ENCODE measurements at regions not wholly inside any gene's neighbourhood (a gene's known extent, or its start where the extent isn't known, plus 50 kb on each side); places are given as distances from the start of the nearest gene placed in this dataset.

DNA sequence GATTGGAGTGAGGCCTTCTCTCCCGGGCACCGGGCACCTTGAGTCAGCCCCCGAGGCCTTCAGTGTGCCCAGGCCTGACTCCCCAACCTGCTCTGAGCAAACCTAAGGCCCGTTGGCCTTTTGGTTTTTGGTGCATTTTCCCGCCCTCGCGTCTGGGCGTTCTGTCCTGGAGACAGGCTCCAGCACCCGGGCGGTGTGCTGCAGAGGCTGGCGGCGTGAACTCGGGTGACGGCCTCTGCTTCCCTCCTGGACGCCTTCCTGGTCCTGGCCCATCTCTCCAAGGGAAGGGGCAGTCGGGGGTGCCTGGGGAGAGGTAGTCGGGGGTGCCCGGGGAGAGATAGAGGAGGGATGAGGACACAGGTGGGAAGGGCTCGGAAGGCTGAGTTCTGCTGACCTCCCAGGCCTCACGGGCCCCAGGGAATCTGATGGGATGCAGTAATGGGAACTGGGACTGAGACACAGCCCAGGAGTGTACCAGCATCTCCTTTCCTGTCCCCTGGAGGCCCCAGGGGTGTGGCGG, 1326.4 kb downstream of the BRD1 start:
- Histone ChIP-seq H4K20me1 (ENCODE audit: control insufficient read depth, insufficient read depth, low read length, poor library complexity, severe bottlenecking) (no peaks in the 10 kb centered on the region), H3K79me2 (ENCODE audit: control insufficient read depth, insufficient read depth, low read length) (no peaks in the 10 kb centered on the region), H3K27me3 (replicated peaks in 1 of 4; ENCODE audit: control extremely low read depth in 1 of 4, control insufficient read depth in 3 of 4, insufficient read depth in 4 of 4, low read length in 3 of 4) (no peaks in the 10 kb centered on the region), H3K9me3 (ENCODE audit: control extremely low read depth in 1 of 3, control insufficient read depth in 2 of 3, insufficient read depth in 1 of 3, low read length in 2 of 3) (no peaks in the 10 kb centered on the region), H3K36me3 (replicated peaks in 1 of 2; ENCODE audit: control extremely low read depth in 1 of 2, control insufficient read depth in 1 of 2, extremely low read depth in 1 of 2, insufficient read depth in 2 of 2, low read length in 1 of 2) (no peaks in the 10 kb centered on the region), H3K4me3 (ENCODE audit: control extremely low read depth in 1 of 5, extremely low read depth in 1 of 5, insufficient read depth in 1 of 5, low read depth in 2 of 5, low read length in 4 of 5) (no peak overlapping the region), H3K27ac (ENCODE audit: low read length in 2 of 2) (no peak overlapping the region), H3K4me2 (replicated peaks; ENCODE audit: low read depth, low read length, poor library complexity, severe bottlenecking) (no peak overlapping the region), H3K4me1 (ENCODE audit: control insufficient read depth in 2 of 2, insufficient read depth in 2 of 2, low read length in 2 of 2) (no peaks in the 10 kb centered on the region), H2AFZ (ENCODE audit: insufficient read depth, low read depth, low read length, poor library complexity, severe bottlenecking) (no peak overlapping the region), H3K9ac (ENCODE audit: low read length) (no peak overlapping the region)
- ATAC-seq (ENCODE audit: low read depth), result no peak
- 93% methylated on average over 20 of the region's 21 CpGs for whole genome bisulfite sequencing (ENCODE audit: insufficient coverage)
- Mint-ChIP-seq H3K27me3 (no peaks in the 10 kb centered on the region), H3K9me3 (ENCODE audit: insufficient read depth) (no peaks in the 10 kb centered on the region), H3K4me3 (no peak overlapping the region), H3K4me1 (no peaks in the 10 kb centered on the region), H3K27ac (no peak overlapping the region)
- intact Hi-C loops (cut with micrococcal nuclease), result no loop called here
- no peak for TF ChIP-seq EZH2 (IDR thresholded peaks at IDR 0.05; ENCODE audit: borderline replicate concordance, insufficient read depth, low read depth, low read length, poor library complexity, severe bottlenecking)
- TF ChIP-seq, protein P1, sequence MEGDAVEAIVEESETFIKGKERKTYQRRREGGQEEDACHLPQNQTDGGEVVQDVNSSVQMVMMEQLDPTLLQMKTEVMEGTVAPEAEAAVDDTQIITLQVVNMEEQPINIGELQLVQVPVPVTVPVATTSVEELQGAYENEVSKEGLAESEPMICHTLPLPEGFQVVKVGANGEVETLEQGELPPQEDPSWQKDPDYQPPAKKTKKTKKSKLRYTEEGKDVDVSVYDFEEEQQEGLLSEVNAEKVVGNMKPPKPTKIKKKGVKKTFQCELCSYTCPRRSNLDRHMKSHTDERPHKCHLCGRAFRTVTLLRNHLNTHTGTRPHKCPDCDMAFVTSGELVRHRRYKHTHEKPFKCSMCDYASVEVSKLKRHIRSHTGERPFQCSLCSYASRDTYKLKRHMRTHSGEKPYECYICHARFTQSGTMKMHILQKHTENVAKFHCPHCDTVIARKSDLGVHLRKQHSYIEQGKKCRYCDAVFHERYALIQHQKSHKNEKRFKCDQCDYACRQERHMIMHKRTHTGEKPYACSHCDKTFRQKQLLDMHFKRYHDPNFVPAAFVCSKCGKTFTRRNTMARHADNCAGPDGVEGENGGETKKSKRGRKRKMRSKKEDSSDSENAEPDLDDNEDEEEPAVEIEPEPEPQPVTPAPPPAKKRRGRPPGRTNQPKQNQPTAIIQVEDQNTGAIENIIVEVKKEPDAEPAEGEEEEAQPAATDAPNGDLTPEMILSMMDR (IDR thresholded peaks at IDR 0.05), result no peak
- no peak for DNase-seq
- ChIA-PET POLR2A (no interaction called here), CTCF (no interaction called here)

DNA sequence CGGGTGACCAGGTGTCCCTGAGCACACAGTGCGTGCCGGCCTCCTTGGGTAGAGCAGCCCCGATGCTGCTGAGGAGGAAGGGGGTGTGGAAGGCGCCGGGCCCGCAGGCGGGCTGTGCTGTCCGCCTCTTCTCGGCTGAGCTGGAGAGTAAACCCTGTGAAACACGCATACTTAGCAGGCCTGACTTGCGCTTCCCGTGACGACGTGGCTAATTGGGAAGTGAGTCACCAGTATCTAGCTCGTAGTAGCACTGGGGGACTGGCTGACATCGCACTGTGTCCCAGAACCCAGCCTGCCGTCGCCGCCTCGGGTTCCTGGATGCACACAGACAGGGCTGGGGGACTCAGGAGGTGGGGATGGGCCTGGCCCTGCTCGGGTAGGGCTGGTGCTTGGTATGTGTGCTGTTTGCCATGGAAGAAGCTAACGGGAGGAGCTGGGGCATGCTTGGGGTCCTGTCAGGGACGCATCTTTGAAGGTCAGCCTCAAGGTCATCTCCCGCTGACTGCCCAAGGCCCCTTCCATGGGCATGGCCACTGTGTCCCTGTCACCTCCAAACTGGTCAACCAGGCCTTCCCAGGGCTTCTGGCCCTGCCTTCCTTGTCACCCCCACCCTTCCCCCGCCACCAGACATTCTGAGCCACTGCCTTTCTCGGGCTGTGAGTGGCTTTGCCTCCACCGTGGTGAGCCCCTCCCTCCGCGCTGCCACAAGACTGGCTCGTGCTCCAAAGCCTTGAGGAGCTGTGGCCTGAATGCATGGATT, 1327.0 kb downstream of the BRD1 start:
- H3K27me3 Mint-ChIP-seq, result peaks cover 3% of the 10 kb centered on the region
- H3K27me3 ChIP-seq (replicated peaks in 1 of 4; ENCODE audit: control extremely low read depth in 1 of 4, control insufficient read depth in 3 of 4, insufficient read depth in 4 of 4, low read length in 3 of 4), result no peaks in the 10 kb centered on the region
- no peak overlapping the region for H3K4me3 ChIP-seq (ENCODE audit: control extremely low read depth in 1 of 5, extremely low read depth in 1 of 5, insufficient read depth in 1 of 5, low read depth in 2 of 5, low read length in 4 of 5)
- intact Hi-C loops (cut with micrococcal nuclease), result no loop called here
- no peaks in the 10 kb centered on the region for H3K9me3 ChIP-seq (ENCODE audit: control extremely low read depth in 1 of 3, control insufficient read depth in 2 of 3, insufficient read depth in 1 of 3, low read length in 2 of 3)
- H3K4me2 ChIP-seq (replicated peaks; ENCODE audit: low read depth, low read length, poor library complexity, severe bottlenecking), result no peak overlapping the region
- no peaks in the 10 kb centered on the region for H3K36me3 ChIP-seq (replicated peaks in 1 of 2; ENCODE audit: control extremely low read depth in 1 of 2, control insufficient read depth in 1 of 2, extremely low read depth in 1 of 2, insufficient read depth in 2 of 2, low read length in 1 of 2)
- H4K20me1 ChIP-seq (ENCODE audit: control insufficient read depth, insufficient read depth, low read length, poor library complexity, severe bottlenecking), result no peaks in the 10 kb centered on the region
- H3K9me3 Mint-ChIP-seq (ENCODE audit: insufficient read depth), result no peaks in the 10 kb centered on the region
- ChIA-PET POLR2A (no interaction called here), CTCF (no interaction called here)
- ATAC-seq (ENCODE audit: low read depth) (no peak), DNase-seq (no peak)
- no peaks in the 10 kb centered on the region for H3K4me1 Mint-ChIP-seq
- no peak overlapping the region for H3K27ac Mint-ChIP-seq
- no peaks in the 10 kb centered on the region for H3K79me2 ChIP-seq (ENCODE audit: control insufficient read depth, insufficient read depth, low read length)
- no peak overlapping the region for H3K27ac ChIP-seq (ENCODE audit: low read length in 2 of 2)
- 92% methylated on average over 29 of the region's 31 CpGs for WGBS (ENCODE audit: insufficient coverage)
- no peak overlapping the region for H3K9ac ChIP-seq (ENCODE audit: low read length)
- H3K4me3 Mint-ChIP-seq, result no peak overlapping the region
- no peaks in the 10 kb centered on the region for H3K4me1 ChIP-seq (ENCODE audit: control insufficient read depth in 2 of 2, insufficient read depth in 2 of 2, low read length in 2 of 2)
- no peak overlapping the region for H2AFZ ChIP-seq (ENCODE audit: insufficient read depth, low read depth, low read length, poor library complexity, severe bottlenecking)
- TF ChIP-seq, protein P1 (IDR thresholded peaks at IDR 0.05), result no peak
- no peak for TF ChIP-seq EZH2 (IDR thresholded peaks at IDR 0.05; ENCODE audit: borderline replicate concordance, insufficient read depth, low read depth, low read length, poor library complexity, severe bottlenecking)
